GM19238 (cell line): ENCODE measurements at regions not wholly inside any gene's neighbourhood (a gene's known extent, or its start where the extent isn't known, plus 50 kb on each side); places are given as distances from the start of the nearest gene placed in this dataset.

Experiments
- DNase-seq: peaks from one replicate; pipeline ENCODE4 v3.0.0; 2011; ENCODE audit warnings: low spot score; ENCODE audit not compliant: insufficient read length

DNA sequence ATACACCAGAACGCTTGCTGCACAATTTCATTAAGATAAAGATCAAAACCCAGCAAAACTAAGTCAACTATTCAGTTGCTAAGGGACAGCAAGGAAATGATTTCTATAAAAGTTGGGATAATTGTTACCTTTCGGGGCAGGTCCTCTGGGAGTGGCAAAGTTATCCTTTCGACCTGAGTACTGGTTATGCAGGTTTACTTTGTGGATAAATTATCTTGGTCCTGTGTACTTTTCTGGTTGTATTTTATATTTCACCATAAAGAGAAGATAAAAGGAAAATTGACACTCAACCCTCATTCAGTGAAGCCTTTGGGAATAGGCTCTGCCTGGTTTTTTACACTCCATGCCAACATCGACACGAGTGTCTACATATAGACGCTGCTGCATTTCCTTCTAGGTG is 146.5 kb downstream of the SYK start:
- no peak for DNase-seq

DNA sequence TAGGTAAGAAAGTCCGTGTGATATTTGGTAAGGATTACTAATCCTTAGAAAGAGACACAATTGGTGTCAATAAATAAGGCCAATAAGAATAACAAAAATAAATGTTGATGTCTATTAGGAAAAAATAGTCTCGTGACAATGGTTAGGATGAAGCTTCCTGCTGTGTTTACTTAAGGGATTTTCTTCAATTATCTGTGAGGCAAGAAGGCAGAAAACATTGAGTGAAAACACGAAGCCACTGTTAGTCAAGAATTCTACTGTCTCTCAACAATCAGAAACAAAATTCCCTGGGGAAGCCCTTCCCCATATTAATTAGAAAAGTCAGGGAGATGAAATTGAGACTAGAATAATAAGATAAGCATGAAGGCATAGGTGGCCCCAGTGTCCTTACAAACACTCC is 149.0 kb downstream of the SYK start:
- DNase-seq = no peak

DNA sequence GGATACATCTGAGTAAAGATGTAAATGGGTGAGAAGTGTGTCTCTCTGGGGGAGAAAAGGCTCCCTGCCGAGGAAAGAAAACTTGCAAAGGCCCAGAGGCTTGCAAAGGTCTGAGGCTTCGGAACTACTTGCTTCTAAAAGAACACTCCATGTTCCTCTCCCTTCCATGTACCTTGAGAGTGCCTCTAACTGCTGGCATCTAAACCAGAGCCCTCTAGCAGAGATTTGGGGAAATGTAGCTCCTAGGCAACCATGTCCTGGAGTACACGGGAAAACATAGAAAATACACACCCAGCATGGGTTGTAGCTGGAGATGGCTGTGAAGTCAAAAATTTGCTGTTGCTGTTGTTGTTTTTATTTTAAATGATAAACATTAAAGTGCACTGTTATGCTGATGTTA is 151.6 kb downstream of the SYK start:
- no peak for DNase-seq

DNA sequence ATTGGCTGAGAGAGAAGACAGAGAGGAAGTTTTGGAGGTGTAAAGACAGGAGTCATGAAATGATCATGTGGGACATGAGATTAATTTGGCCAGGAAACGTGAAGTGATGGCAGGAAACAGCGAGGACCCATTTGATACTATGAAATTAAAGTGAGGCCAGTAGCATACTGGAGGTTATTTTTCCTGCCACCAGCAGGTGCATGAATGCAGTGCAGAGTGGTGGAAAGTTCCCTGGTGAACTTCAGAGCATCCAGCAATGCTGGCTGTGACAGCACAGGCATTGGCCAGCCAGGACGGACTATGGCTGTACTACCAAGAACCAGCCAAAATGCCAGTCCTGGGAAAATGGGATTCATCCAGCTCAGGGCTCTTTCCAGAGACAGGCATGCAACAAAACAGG is 152.2 kb downstream of the SYK start:
- DNase-seq = no peak

DNA sequence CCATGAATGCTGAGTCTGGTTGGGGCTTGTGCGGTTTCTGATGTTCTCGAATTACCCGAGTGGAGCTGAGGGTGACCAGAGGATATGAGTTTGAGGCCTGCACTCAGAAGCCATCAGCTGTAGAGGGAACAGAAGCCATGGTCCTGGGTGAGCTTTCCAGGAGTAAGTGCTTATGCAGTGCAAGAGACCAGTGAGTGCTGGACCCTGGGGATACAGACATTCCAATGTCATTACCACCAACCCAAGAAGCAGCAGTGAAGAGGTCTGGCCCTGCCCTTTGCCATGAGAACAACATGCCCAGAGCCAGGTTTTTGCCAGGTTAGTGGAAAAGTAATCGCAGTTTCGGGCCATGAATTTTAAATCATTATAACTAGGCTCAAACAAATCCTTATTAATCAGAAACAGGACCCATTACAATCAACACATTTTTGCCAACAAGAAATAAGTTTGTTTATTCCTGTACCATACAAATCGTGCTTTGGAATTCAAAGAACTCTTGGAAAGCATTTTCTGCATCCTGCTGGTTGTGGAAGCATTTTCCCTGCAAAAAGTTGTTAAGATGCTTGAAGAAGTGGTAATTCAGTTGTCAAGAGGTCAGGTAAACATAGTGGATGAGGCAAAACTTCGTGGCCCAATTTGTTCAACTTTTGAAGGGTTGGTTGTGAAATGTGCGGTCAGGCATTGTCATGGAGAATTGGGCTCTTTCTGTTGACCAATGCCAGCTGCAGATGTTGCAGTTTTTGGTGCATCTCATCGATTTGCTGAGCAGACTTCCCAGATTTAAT is 154.6 kb downstream of the SYK start:
- DNase-seq = no peak

DNA sequence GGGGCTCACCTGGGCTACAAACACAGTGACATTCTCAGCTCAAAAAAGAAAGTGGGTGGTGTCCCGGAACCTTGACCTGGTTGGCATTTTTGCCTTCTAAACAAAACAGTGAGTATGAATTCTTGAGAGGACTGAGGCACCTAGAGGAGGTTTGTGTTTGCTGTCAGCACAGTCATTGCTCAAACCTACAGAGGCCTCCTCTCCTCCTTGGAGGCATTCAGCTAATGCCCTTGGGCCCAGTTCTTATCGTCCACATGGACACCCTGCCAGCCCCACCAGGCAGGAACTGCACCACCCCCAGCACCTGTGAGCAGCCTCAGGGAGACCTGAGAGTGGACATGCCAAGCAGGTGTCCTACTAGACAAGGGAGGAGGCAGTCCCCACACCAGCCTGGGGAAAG is 156.7 kb downstream of the SYK start:
- no peak for DNase-seq

DNA sequence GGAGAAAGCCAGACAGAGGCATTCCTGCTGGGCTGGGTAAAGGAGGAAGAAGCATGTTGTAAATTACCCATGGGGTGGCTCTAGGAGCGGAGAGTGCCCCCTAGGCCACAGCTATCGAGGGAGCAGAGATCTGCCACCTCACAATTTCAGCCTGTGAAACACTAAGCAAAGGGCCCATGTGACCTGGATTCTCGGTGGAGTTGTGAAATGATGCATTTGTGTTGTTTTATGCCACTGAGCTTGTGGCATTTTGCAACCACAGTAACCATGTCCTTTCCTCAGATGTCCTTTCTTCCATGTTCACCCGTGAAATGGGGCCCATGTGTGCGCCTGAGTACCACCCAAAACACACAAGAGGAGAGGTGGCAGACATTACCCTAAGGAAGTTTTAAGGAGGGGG is 159.3 kb downstream of the SYK start:
- no peak for DNase-seq

DNA sequence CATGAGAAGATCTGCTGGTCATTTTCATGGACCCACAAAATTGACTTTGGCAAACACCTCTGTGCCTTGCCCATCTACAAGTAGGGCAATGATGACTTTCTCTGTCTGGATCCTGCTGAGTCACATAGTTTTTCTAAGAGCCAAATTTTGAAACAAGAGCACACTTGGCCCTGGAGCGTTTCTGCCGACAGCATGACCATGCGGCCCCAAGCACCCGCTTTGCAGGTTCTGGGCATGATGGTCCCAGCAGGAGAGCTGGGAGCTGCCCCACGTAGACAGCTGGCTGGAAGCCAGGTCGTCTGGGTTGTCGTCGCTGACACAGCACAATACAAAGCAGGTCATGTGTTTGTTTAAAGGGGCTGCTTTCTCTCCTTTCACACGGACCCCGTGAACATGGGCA is 159.8 kb downstream of the SYK start:
- no peak for DNase-seq

DNA sequence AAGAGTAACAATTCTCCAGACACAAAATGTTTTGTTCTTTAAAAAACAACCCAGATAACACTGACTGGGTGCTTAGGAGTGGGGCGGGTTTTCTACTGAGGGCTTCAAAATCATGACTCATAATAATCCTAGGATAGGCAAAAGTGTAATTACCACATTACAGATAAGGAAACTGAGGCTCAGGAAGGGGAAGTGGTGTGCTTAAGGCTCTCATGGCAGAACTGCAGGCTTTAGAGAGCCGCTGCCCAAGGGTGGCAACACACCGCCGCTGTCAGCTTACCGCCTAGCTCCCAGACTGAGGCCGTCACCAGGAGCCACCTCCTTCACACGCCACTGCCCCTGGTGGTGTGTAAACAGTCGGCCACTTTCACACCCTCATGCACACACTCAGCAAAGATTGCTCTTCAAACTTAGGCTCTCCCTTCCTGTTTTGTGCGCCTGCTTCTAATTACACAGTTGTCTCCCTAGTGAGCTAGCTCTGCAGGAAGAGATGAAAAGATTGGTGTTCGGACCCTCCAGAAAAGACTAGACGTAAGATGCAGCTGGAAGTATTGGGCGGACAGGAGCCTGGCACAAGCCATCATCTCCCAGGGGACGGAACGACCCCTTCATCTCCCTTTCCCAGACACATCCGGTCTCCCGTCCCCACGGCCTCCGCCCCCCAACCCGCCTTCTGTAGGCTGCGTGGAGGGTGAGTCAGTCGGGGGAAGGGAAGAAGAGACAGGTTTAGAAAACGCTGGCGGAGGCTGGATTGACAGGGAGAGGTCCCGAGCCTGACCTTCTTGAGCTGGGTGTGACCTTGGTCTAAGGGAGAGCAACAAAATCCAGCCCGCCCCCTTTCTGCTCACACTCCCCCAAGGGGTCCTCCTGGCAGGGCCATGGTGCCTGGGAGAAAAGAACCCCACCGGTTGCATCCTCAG is 162.7 kb downstream of the SYK start:
- no peak for DNase-seq

DNA sequence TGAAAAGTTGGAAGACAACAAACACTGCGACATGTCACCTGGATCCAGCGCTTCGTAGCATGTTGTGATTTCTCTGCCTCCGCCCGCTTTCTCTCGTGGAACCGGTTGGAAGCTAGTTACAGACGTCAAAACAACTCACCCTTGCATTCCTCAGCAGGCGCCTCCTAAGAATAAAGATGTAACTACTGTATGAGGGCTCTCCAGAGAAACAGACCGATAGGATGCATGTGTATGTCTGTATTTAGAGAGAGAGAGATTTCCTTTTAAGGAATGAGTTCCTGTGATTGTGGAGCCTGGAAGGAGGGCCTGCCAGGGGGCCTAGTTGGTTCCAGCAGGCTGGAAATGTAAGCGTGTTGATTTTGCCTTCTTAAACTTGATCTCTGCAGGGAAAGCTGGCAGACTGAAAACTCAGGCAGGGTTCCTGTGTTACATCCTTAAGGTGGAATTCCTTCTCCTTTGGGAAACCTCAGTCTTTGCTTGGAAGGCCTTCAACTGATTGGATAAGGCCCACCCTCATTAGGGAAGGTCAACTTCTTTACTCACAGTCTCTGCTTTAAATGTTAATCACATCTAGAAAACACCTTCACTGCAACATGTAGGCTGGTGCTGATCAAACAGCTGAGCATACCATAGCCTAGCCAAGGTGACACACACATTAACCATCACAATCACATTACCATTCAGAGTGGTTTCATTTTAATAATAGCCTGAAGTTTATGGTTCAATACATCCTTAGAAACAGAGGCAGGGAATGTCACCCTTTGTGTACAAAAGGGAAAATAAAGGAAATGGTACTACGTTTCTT is 163.8 kb downstream of the SYK start:
- no peak for DNase-seq

DNA sequence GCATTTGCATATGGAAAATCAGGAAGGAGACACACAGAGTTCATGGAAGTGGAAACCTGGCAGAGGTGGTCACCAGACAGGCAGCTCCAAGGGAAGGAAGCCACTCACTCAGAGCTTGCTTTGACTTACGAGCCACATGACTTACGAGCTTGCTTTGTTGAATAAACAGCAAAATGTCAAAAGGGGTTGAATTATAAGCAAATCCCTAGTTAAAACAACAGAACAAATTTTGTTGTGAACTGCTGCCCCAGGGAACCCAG is 164.3 kb downstream of the SYK start:
- DNase-seq = no peak

DNA sequence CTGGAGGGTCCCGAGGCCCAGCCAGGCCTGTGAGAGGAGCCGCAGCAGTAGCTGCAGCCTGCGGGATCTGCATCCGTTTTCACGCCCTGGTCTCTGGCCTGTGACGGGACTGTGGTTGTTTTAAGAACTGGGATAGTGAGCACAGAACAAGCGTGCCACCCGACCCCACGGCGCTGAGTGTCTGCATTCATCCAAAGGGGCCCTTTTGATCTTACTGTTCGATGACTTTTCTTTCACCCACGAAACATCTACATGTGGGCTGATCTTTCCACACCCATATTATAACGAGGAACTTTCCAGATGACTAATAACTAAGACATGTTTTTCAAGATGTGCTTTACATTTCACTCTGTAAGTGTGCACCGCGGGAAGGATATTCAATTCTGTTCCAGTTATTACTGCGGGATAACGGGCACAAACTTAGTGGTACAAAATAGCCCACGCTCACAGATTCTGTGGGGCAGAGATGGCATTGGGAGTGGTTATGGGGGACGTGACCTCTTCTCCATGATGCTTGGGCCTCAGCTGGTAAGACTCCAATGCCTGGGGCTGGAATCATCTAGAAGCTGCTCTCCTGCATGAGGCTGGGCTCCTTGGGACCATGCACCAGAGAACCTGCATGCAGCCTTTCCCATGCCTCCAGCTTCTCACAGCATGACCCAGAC is 165.0 kb downstream of the SYK start:
- DNase-seq = no peak

DNA sequence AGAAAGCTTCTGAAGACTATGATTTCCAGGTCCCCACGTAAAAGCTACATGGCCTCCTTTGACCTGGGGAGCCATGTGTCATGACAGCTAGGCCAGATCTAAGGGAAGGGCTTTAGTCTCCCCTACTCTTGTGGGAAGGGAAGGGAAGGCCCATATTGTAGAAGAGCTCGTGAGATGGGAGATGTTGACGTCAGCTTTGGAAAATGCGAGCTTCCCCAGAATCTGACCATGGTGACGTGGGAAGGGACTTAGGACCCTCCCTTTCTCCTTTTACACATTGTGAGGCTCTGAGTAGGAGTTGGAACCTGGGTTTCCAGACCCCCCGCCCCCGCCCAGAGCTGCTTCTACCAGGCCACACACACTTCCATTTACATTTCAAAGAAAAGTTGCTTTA is 165.5 kb downstream of the SYK start:
- DNase-seq = no peak

DNA sequence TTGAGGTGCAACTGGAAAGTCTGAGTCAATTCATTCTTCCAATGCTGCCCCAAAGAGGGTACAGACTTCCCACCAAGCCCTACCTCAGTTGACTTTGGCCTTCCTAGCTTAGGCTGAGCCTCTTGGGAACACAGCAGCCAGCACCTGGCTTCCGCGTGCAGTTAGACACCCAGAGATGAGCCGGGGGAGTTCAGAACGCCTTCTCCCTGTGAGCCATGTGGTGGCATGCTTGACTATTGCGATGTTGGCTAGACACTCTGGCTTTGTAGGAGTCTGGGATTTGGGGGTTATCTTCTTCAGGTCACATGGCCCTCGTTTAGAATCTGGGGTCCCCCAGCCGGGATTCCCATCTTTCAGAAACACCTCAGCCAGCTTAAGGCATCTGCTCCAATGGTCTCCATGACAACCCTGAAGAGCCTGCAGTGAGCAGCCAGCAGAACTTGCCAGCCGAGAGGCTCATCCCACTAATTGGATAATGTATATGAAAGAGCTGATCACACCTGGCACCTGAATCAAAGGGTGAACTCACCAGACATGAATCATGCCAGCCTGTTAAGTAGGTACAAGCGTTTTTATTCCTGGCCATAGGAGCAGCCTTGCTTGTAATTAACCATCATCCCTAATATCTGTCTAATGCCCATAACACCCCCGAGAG is 167.5 kb downstream of the SYK start:
- DNase-seq = no peak

DNA sequence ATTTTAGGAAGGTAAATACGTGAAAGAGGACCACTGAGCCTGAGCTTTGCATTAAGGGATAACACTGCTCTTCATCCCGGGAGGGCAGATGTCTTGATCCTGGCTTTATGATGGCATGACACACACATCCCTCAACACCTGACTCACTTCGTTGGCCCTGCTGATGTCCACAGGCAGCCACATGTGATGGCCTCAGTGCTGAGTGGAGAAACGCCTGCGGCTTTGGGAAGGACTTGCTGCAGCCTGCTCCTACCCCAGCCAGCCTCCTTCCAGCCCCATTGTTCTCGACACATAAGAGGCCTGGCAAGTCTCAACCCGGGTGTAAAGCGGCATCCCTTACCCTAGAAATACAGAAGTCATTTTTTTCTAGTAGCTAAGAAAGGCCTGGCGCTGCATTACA is 169.0 kb downstream of the SYK start:
- DNase-seq = no peak

DNA sequence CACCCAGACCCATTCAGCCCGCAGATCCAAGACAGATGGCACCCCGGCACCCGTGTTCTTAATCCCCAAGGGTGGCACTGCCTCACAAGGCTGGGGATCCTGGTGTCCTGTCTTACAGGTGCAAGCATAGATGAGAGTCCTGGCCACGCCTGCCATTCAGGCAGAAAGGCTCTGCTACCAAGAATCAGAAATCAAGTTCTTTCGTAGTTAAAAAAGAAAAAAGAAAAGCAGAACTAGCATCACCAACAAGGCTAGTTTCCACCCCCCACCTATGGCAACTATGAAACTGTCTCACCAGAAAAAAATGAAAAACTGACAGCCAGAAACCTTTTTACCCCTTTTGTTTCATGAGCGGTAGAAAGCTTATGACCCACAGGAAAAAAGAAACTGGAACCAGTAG is 170.4 kb downstream of the SYK start:
- peak; percentile 29 for DNase-seq

DNA sequence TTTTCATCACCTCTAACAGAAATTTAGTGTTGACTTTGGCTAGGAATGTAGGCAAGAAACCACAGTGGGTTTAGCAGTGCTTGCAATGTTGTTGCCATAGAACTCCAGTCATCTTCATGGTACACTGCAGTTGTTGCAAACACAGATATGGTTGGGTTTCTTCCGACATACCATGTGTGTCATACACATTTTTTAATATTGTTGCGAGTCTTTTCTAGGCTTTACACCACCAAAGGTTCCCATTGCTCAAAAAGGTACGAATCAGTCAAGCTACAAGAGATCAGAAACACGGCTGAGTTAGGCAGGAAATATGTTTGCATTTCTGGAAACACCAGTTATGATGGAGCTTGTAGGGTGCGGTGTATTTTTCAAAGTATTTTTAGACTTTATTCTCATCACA is 172.4 kb downstream of the SYK start:
- no peak for DNase-seq

DNA sequence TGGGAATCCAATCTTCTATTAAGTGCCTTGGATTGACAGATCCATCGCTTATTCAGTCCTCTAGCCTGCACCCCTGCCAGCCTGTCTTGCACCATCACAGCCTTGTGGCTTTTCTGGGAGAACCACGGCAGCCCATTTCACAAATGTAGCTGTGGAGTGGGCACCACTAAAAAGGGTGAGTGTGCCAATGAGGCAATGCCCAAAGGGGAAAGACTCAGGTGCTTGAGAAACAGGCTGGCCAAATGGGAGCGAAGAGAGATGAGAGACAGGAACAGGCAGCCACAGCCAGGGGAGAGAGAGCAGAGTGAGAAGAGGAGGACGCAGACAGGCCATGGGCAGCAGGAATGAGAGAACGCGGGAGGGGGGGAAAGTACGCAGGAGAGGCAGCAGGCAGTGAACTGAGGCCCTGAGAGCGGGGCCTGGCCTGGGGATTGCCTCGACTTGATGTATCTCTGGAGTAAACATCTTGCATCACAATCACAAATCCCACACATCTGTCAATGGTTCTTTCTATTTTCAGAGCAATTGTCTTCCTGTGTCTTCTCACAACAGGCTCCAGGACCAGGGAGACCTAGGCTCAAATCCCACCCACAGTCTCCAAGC is 173.1 kb downstream of the SYK start:
- DNase-seq = no peak

DNA sequence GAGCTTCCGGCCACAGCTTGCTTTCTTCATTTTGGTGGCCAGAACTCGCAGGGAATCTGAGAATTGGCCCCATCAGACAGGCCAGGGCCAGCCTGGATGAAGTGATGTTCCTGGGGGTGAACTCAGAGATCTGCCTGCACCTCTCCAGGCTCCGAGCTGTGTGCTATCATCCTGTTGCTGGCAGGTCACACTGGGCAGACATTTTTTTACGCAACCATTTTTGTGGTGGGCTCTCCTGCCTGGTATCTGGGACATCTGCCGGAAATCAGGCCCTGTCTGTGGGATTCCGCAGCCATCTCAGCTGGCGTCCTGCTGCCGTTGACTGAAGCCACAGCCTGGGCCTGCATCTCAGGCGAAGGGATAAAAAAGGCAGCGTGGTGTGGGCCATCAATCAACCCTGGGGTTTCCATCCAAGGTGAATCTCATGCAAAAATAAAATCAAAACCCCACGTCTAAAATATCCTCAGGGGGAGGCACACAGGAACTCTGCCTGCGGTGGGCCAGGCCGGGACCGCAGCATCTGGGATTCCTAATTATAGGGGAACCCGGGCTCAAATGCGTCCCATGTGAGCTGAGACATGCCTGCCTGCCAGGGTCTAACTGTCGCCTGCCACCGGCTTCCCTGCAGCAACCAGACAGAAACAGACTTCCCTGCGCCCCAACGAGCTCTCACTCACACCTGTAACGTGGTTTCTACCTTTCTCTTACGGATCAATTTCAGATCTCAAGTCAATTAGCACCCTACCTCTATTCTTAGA is 174.3 kb downstream of the SYK start:
- no peak for DNase-seq

DNA sequence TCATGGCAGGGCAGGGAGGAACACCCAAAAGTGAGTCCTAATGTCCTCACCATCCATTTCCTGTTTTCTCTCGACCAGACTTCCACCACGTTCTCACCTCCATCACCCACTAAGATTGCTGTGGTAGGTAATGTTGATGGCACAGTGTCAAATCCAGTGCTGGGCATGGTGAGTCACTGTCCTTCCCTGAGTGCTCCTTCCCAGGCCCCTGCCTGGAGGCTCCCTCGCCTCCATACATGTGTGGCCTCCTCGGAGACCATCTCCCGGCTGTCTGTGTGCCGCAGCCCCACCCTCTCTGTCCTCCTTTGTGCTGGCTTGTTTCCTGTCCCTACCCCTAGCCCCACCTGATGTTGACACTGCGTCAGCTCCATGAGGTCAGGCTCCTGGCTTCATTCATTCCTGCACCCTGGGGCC is 177.5 kb downstream of the SYK start:
- DNase-seq = no peak
